ENCODE measurements at regions not wholly inside any gene's neighbourhood (a gene's known extent, or its start where the extent isn't known, plus 50 kb on each side); places are given as distances from the start of the nearest gene placed in this dataset.

- DNase-seq (ENCODE audit: low read depth in 3 of 3), result no peak
These were observed 1270.2 kb upstream of the SORCS1 start for GRCh38 chr10:108434559-108435252.

- DNase-seq (ENCODE audit: low read depth in 3 of 3), result no peak
These were observed 1262.6 kb upstream of the SORCS1 start for GRCh38 chr10:108427146-108427545.

- DNase-seq (ENCODE audit: low read depth in 3 of 3), result no peak
These were observed 1260.9 kb upstream of the SORCS1 start for GRCh38 chr10:108425283-108425964.

- no peak for DNase-seq (ENCODE audit: low read depth in 3 of 3)
These were observed 1260.2 kb upstream of the SORCS1 start for GRCh38 chr10:108424656-108425055.

GRCh38 chr10:108422286-108422685 lies 1257.8 kb upstream of the SORCS1 start:
- no peak for DNase-seq (ENCODE audit: low read depth in 3 of 3)

- DNase-seq (ENCODE audit: low read depth in 3 of 3), result no peak
These were observed 1256.8 kb upstream of the SORCS1 start for GRCh38 chr10:108421266-108421665.

- DNase-seq (ENCODE audit: low read depth in 3 of 3), result no peak
These were observed 1249.4 kb upstream of the SORCS1 start for GRCh38 chr10:108413954-108414353.

GRCh38 chr10:108412323-108412722 lies 1247.8 kb upstream of the SORCS1 start:
- no peak for DNase-seq (ENCODE audit: low read depth in 3 of 3)

- no peak for DNase-seq (ENCODE audit: low read depth in 3 of 3)
These were observed 1247.4 kb upstream of the SORCS1 start for GRCh38 chr10:108411894-108412293.

- DNase-seq (ENCODE audit: low read depth in 3 of 3), result no peak
These were observed 1246.7 kb upstream of the SORCS1 start for GRCh38 chr10:108411206-108411605.

- no peak for DNase-seq (ENCODE audit: low read depth in 3 of 3)
These were observed 1245.7 kb upstream of the SORCS1 start for GRCh38 chr10:108410236-108410635.

- DNase-seq (ENCODE audit: low read depth in 3 of 3), result no peak
These were observed 1244.8 kb upstream of the SORCS1 start for GRCh38 chr10:108409306-108409705.

GRCh38 chr10:108404155-108404554 lies 1239.6 kb upstream of the SORCS1 start:
- no peak for DNase-seq (ENCODE audit: low read depth in 3 of 3)

GRCh38 chr10:108399465-108399864 lies 1235.0 kb upstream of the SORCS1 start:
- no peak for DNase-seq (ENCODE audit: low read depth in 3 of 3)

- no peak for DNase-seq (ENCODE audit: low read depth in 3 of 3)
These were observed 1228.6 kb upstream of the SORCS1 start for GRCh38 chr10:108393089-108393488.

- DNase-seq (ENCODE audit: low read depth in 3 of 3), result no peak
These were observed 1227.8 kb upstream of the SORCS1 start for GRCh38 chr10:108392286-108392685.

GRCh38 chr10:108388706-108389105 lies 1224.2 kb upstream of the SORCS1 start:
- DNase-seq (ENCODE audit: low read depth in 3 of 3), result no peak

- DNase-seq (ENCODE audit: low read depth in 3 of 3), result no peak
These were observed 1221.5 kb upstream of the SORCS1 start for GRCh38 chr10:108385963-108386362.

GRCh38 chr10:108384378-108384777 lies 1219.9 kb upstream of the SORCS1 start:
- no peak for DNase-seq (ENCODE audit: low read depth in 3 of 3)

GRCh38 chr10:108378779-108379178 lies 1214.3 kb upstream of the SORCS1 start:
- no peak for DNase-seq (ENCODE audit: low read depth in 3 of 3)

- no peak for DNase-seq (ENCODE audit: low read depth in 3 of 3)
These were observed 1211.2 kb upstream of the SORCS1 start for GRCh38 chr10:108375691-108376090.

GRCh38 chr10:108374991-108375390 lies 1210.5 kb upstream of the SORCS1 start:
- DNase-seq (ENCODE audit: low read depth in 3 of 3), result no peak

- no peak for DNase-seq (ENCODE audit: low read depth in 3 of 3)
These were observed 1201.0 kb upstream of the SORCS1 start for GRCh38 chr10:108365541-108365940.

- DNase-seq (ENCODE audit: low read depth in 3 of 3), result no peak
These were observed 1199.1 kb upstream of the SORCS1 start for GRCh38 chr10:108363576-108363975.

Measured in stimulated activated CD4-positive, alpha-beta T cell treated with anti-CD3 and anti-CD28 coated beads, TNF-alpha, amount 100 ng/mL, for 24 hours (primary cell).